ENCODE measurements at regions not wholly inside any gene's neighbourhood (a gene's known extent, or its start where the extent isn't known, plus 50 kb on each side); places are given as distances from the start of the nearest gene placed in this dataset.

DNA sequence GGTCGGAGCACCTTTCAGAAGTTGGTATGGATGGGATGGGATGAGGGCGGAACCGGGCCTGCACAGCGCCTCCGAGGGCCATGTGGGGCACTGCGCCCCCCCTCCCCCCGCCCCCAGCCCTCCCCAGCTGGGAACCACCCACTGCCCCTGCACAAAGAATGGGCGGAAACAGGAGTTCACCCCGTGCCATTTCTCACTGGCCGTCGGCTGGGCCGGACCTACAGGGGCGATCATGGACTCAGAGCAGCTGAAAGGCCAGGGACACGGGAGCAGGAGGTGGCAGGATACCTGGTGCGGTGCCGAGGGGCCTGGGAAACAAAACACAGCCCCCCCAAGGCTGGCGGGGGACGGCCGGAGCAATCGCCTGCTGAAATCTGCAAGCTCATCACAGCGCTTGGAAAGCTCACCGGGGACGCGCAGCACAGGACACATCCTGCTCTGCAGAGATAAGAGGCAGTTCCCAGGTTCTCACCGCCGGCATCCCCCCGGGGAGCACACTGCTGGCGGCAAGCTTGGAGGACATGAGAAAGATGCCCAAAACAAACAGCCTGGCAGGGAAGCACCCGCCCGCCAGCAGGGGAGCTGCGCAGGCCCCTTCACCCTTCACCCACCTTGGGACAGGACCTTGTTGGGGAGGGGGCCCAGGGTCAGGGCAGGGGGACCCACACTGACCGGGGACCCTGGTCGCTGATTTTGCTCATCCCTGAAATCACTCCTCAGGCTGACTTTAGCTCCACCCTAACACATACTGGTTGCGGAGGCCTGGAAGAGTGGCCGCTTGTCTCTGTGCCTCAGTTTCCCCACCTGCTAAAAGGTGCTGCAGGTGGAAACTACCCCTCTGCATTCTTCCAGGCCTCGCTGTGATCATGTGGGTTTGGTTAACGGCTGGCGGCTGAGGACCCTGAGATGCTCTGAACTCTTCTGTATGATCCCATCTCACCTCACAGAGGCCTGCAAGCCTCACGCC, 263.9 kb downstream of the C16orf95 start:
- no peak overlapping the region for H3K4me3 Mint-ChIP-seq (ENCODE audit: unreplicated experiment)
- H3K36me3 Mint-ChIP-seq (ENCODE audit: low read depth, unreplicated experiment), result peaks cover 9% of the 10 kb centered on the region
- DNase-seq (ENCODE audit: low spot score), result peak; percentile 52
- peaks cover 3% of the 10 kb centered on the region for H3K27me3 Mint-ChIP-seq (ENCODE audit: unreplicated experiment)
- H3K9me3 Mint-ChIP-seq (ENCODE audit: unreplicated experiment), result peaks cover 5% of the 10 kb centered on the region
- TF ChIP-seq, protein P1, sequence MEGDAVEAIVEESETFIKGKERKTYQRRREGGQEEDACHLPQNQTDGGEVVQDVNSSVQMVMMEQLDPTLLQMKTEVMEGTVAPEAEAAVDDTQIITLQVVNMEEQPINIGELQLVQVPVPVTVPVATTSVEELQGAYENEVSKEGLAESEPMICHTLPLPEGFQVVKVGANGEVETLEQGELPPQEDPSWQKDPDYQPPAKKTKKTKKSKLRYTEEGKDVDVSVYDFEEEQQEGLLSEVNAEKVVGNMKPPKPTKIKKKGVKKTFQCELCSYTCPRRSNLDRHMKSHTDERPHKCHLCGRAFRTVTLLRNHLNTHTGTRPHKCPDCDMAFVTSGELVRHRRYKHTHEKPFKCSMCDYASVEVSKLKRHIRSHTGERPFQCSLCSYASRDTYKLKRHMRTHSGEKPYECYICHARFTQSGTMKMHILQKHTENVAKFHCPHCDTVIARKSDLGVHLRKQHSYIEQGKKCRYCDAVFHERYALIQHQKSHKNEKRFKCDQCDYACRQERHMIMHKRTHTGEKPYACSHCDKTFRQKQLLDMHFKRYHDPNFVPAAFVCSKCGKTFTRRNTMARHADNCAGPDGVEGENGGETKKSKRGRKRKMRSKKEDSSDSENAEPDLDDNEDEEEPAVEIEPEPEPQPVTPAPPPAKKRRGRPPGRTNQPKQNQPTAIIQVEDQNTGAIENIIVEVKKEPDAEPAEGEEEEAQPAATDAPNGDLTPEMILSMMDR (IDR thresholded peaks at IDR 0.05; ENCODE audit: unreplicated experiment), result peak; percentile 50
- peaks cover 13% of the 10 kb centered on the region for H3K4me1 Mint-ChIP-seq (ENCODE audit: unreplicated experiment)
- no peak overlapping the region for H3K27ac Mint-ChIP-seq (ENCODE audit: unreplicated experiment)

DNA sequence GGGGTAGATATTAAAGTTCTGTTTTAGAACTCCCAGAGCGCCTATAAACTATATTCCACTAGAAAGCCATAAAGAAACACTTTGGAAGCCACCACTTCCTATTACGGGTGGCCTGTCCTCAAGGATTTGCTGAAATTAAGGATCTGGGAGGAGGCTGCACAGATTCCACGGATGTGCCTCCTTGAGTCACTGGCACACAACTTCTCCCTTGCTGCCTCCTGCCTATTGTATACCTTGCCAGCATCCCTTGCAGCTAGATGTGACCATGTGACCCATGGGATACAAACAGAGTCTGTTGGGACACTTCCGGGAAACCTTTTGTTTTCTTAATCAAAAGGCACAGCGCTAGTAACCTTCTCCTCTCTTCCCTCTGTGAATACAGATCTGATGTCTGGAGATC, 263.0 kb downstream of the C16orf95 start:
- TF ChIP-seq, protein P1 (IDR thresholded peaks at IDR 0.05; ENCODE audit: unreplicated experiment), result no peak
- DNase-seq (ENCODE audit: low spot score), result no peak
- peaks cover 3% of the 10 kb centered on the region for H3K27me3 Mint-ChIP-seq (ENCODE audit: unreplicated experiment)
- peaks cover 9% of the 10 kb centered on the region for H3K36me3 Mint-ChIP-seq (ENCODE audit: low read depth, unreplicated experiment)
- H3K4me3 Mint-ChIP-seq (ENCODE audit: unreplicated experiment), result peak overlapping the region; percentile 60
- peaks cover 5% of the 10 kb centered on the region for H3K9me3 Mint-ChIP-seq (ENCODE audit: unreplicated experiment)
- peaks cover 13% of the 10 kb centered on the region for H3K4me1 Mint-ChIP-seq (ENCODE audit: unreplicated experiment)
- no peak overlapping the region for H3K27ac Mint-ChIP-seq (ENCODE audit: unreplicated experiment)

DNA sequence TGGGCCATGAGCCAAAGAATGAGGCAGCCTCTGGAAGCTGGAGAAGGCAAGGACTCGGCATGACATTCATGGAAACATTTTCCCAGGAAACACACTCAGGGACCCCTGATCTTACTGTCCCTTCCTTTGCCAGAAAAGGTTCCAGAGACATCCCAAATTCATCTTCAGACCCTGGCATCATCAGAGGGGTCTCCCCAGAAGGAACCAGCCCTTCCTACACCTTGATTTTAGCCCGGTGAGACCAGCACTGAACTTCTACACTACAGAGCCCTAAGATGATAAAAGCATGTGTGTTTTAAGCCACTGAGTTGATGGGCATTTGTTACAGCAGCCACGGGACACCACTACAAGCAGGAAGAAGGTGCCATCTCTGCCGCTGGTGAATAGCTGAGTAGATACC, 262.3 kb downstream of the C16orf95 start:
- peaks cover 13% of the 10 kb centered on the region for H3K4me1 Mint-ChIP-seq (ENCODE audit: unreplicated experiment)
- DNase-seq (ENCODE audit: low spot score), result no peak
- H3K9me3 Mint-ChIP-seq (ENCODE audit: unreplicated experiment), result peaks cover 5% of the 10 kb centered on the region
- no peak overlapping the region for H3K4me3 Mint-ChIP-seq (ENCODE audit: unreplicated experiment)
- TF ChIP-seq, protein P1 (IDR thresholded peaks at IDR 0.05; ENCODE audit: unreplicated experiment), result no peak
- peaks cover 3% of the 10 kb centered on the region for H3K27me3 Mint-ChIP-seq (ENCODE audit: unreplicated experiment)
- H3K27ac Mint-ChIP-seq (ENCODE audit: unreplicated experiment), result no peak overlapping the region
- H3K36me3 Mint-ChIP-seq (ENCODE audit: low read depth, unreplicated experiment), result peaks cover 9% of the 10 kb centered on the region

DNA sequence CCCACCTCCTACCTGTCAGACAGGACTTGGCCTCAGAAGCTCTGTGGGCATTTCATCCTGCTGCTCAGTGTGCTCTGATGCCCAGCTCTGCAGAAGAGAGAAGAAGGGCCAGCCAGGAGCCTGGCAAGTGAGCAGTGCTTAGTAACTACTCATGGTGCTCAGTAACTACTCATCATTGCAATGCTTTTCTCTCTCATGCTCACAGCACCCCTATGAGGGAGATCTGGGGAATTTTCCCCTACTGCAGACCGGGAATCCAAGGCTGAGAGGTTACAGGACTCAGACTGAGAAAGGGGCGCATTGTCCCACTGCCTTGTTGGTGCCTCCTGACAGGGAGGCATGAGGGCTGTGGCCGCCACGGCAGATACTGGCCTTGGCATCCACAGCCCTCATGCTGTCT, 261.1 kb downstream of the C16orf95 start:
- Mint-ChIP-seq H3K4me1 (ENCODE audit: unreplicated experiment) (peaks cover 15% of the 10 kb centered on the region), H3K27me3 (ENCODE audit: unreplicated experiment) (peaks cover 1% of the 10 kb centered on the region), H3K36me3 (ENCODE audit: low read depth, unreplicated experiment) (peaks cover 9% of the 10 kb centered on the region), H3K4me3 (ENCODE audit: unreplicated experiment) (no peak overlapping the region), H3K9me3 (ENCODE audit: unreplicated experiment) (peaks cover 5% of the 10 kb centered on the region), H3K27ac (ENCODE audit: unreplicated experiment) (no peak overlapping the region)
- TF ChIP-seq, protein P1 (IDR thresholded peaks at IDR 0.05; ENCODE audit: unreplicated experiment), result no peak
- no peak for DNase-seq (ENCODE audit: low spot score)

DNA sequence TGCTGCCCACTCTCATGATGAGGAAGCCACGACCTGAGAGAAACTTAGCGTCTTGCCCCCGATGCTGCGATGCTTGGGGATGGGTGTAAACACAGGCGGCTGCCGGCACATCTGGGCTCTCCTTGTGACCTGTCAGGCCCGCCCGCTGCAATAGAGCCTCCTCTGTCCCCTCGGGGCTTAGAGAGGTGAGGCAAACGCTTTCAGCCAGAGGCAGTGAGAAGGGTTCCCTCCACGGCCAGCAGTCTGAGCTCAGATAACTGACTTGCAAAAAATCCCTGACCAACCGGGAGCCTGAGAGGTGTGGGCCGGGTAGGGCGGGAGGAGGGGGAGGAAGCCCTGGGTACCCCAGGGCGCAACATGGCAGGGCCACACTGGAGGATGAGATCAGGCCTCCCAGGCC, 260.6 kb downstream of the C16orf95 start:
- no peak for DNase-seq (ENCODE audit: low spot score)
- H3K9me3 Mint-ChIP-seq (ENCODE audit: unreplicated experiment), result peaks cover 5% of the 10 kb centered on the region

More for the DNA sequence above, 260.6 kb downstream of the C16orf95 start:
- peaks cover 1% of the 10 kb centered on the region for H3K27me3 Mint-ChIP-seq (ENCODE audit: unreplicated experiment)
- peaks cover 9% of the 10 kb centered on the region for H3K36me3 Mint-ChIP-seq (ENCODE audit: low read depth, unreplicated experiment)
- TF ChIP-seq, protein P1 (IDR thresholded peaks at IDR 0.05; ENCODE audit: unreplicated experiment), result no peak
- peaks cover 15% of the 10 kb centered on the region for H3K4me1 Mint-ChIP-seq (ENCODE audit: unreplicated experiment)
- no peak overlapping the region for H3K27ac Mint-ChIP-seq (ENCODE audit: unreplicated experiment)
- H3K4me3 Mint-ChIP-seq (ENCODE audit: unreplicated experiment), result no peak overlapping the region

Data from endothelial cell (in vitro differentiated cells).